WTC11 (cell line): ENCODE measurements at regions not wholly inside any gene's neighbourhood (a gene's known extent, or its start where the extent isn't known, plus 50 kb on each side); places are given as distances from the start of the nearest gene placed in this dataset.

ENCODE experiments used
- ATAC-seq: fragments of 200-7000 bp; cut with Tn5 transposase; 2 replicates; pipeline ENCODE4 v1.10.0; 2021; ENCODE audit warnings: mild to moderate bottlenecking, moderate library complexity
- CTCF ChIA-PET: fragments of 300-600 bp; sonication (Branson Sonifier 250); formaldehyde crosslinking; loops from one replicate; lab custom pipeline; 2021; ENCODE audit warnings: antibody characterized with exemption; lab: Charles Lee
- POLR2A ChIA-PET: fragments of 350-600 bp; sonication (Branson Sonifier 250); formaldehyde crosslinking; loops from one replicate; lab custom pipeline; 2021; ENCODE audit warnings: antibody characterized with exemption; lab: Charles Lee
- DNase-seq: peaks from one replicate; pipeline ENCODE4 v3.0.0; 2021; ENCODE audit warnings: low spot score
- H3K27ac Mint-ChIP-seq: 2 replicates; pipeline ENCODE4 v1.8.0; 2021; ENCODE audit warnings: mixed read lengths
- H3K27me3 Mint-ChIP-seq: 2 replicates; pipeline ENCODE4 v1.8.0; 2021; ENCODE audit warnings: low read depth, mild to moderate bottlenecking, moderate library complexity, mixed read lengths
- H3K36me3 Mint-ChIP-seq: 2 replicates; pipeline ENCODE4 v1.8.0; 2021; ENCODE audit warnings: mixed read lengths
- H3K4me1 Mint-ChIP-seq: 2 replicates; pipeline ENCODE4 v1.8.0; 2022; ENCODE audit warnings: mixed read lengths
- H3K4me3 Mint-ChIP-seq: 2 replicates; pipeline ENCODE4 v1.8.0; 2021; ENCODE audit warnings: mild to moderate bottlenecking, moderate library complexity, mixed read lengths
- H3K9me3 Mint-ChIP-seq: 2 replicates; pipeline ENCODE4 v1.8.0; 2021; ENCODE audit warnings: mixed read lengths
- ATF1 ChIP-seq: sonication (generic); formaldehyde crosslinking; IDR thresholded peaks from 2 replicates; pipeline ENCODE4 v1.8.1; 2023; ENCODE audit warnings: mild to moderate bottlenecking, moderate library complexity, missing genetic modification reagents
- CREB1 ChIP-seq: sonication (generic); formaldehyde crosslinking; IDR thresholded peaks from 2 replicates; pipeline ENCODE4 v1.8.0; 2023; ENCODE audit warnings: mild to moderate bottlenecking, missing genetic modification reagents
- CREM ChIP-seq: sonication (generic); formaldehyde crosslinking; IDR thresholded peaks from 2 replicates; pipeline ENCODE4 v1.8.1; 2022; ENCODE audit warnings: mild to moderate bottlenecking, missing genetic modification reagents, moderate library complexity
- EMX1 ChIP-seq: fragments of 250-450 bp; sonication (Bioruptor Pico); IDR thresholded peaks from 2 replicates; pipeline ENCODE4 v1.8.0; 2021; ENCODE audit warnings: mild to moderate bottlenecking
- ERG ChIP-seq: fragments of 250-450 bp; sonication (Bioruptor Pico); IDR thresholded peaks from 2 replicates; pipeline ENCODE4 v1.8.0; 2021; ENCODE audit warnings: mild to moderate bottlenecking
- ETV6 ChIP-seq: sonication (generic); formaldehyde crosslinking; IDR thresholded peaks from 2 replicates; pipeline ENCODE4 v1.8.1; 2022; ENCODE audit warnings: mild to moderate bottlenecking, missing genetic modification reagents
- FOXP4 ChIP-seq: sonication (generic); formaldehyde crosslinking; IDR thresholded peaks from 2 replicates; pipeline ENCODE4 v1.8.0; 2022; ENCODE audit warnings: mild to moderate bottlenecking, missing genetic modification reagents
- GABPB1 ChIP-seq: sonication (generic); formaldehyde crosslinking; IDR thresholded peaks from 2 replicates; pipeline ENCODE4 v1.8.1; 2023; ENCODE audit warnings: mild to moderate bottlenecking, missing genetic modification reagents
- GTF2I ChIP-seq: fragments of 250-450 bp; sonication (Bioruptor Pico); conservative IDR thresholded peaks from 2 replicates; pipeline ENCODE4 v1.4.0; 2021; ENCODE audit warnings: mild to moderate bottlenecking
- HMGA2 ChIP-seq: fragments of 250-450 bp; sonication (Bioruptor Pico); IDR thresholded peaks from 2 replicates; pipeline ENCODE4 v1.4.0; 2021; ENCODE audit warnings: mild to moderate bottlenecking, moderate library complexity
- MXD4 ChIP-seq: fragments of 250-450 bp; sonication (Bioruptor Pico); IDR thresholded peaks from 2 replicates; pipeline ENCODE4 v1.8.0; 2021; ENCODE audit warnings: mild to moderate bottlenecking, moderate library complexity, borderline replicate concordance
- NFE2L1 ChIP-seq: sonication (generic); formaldehyde crosslinking; IDR thresholded peaks from 2 replicates; pipeline ENCODE4 v1.8.1; 2023; ENCODE audit warnings: missing genetic modification reagents
- NFYB ChIP-seq: sonication (generic); formaldehyde crosslinking; conservative IDR thresholded peaks from 2 replicates; pipeline ENCODE4 v1.8.0; 2022; ENCODE audit warnings: low read depth, missing genetic modification reagents
- SMAD3 ChIP-seq: sonication (generic); formaldehyde crosslinking; IDR thresholded peaks from 2 replicates; pipeline ENCODE4 v1.8.0; 2022; ENCODE audit warnings: missing genetic modification reagents, mild to moderate bottlenecking, borderline replicate concordance
- TEAD4 ChIP-seq: sonication (generic); formaldehyde crosslinking; IDR thresholded peaks from 2 replicates; pipeline ENCODE4 v1.8.0; 2022; ENCODE audit warnings: mild to moderate bottlenecking, missing genetic modification reagents
- ZBTB21 ChIP-seq: sonication (generic); formaldehyde crosslinking; IDR thresholded peaks from 2 replicates; pipeline ENCODE4 v1.8.1; 2023; ENCODE audit warnings: mild to moderate bottlenecking, missing genetic modification reagents, borderline replicate concordance
- ZBTB43 ChIP-seq: sonication (generic); formaldehyde crosslinking; IDR thresholded peaks from 2 replicates; pipeline ENCODE4 v1.8.1; 2023; ENCODE audit warnings: mild to moderate bottlenecking, missing genetic modification reagents
- ZNF232 ChIP-seq: sonication (generic); formaldehyde crosslinking; IDR thresholded peaks from 2 replicates; pipeline ENCODE4 v1.8.0; 2022; ENCODE audit warnings: mild to moderate bottlenecking, missing genetic modification reagents
- ZNF317 ChIP-seq: sonication (generic); formaldehyde crosslinking; IDR thresholded peaks from 2 replicates; pipeline ENCODE4 v1.8.1; 2023; ENCODE audit warnings: low read depth, mild to moderate bottlenecking, moderate library complexity, missing genetic modification reagents, borderline replicate concordance
- ZNF396 ChIP-seq: fragments of 250-450 bp; sonication (Bioruptor Pico); IDR thresholded peaks from 2 replicates; pipeline ENCODE4 v1.8.0; 2021; ENCODE audit warnings: mild to moderate bottlenecking, moderate library complexity, borderline replicate concordance
- ZNF532 ChIP-seq: fragments of 250-450 bp; sonication (Bioruptor Pico); IDR thresholded peaks from 2 replicates; pipeline ENCODE4 v1.9.0; 2021; ENCODE audit warnings: mild to moderate bottlenecking, borderline replicate concordance
- ZNF671 ChIP-seq: fragments of 250-450 bp; sonication (Bioruptor Pico); IDR thresholded peaks from 2 replicates; pipeline ENCODE4 v1.8.0; 2021; ENCODE audit warnings: mild to moderate bottlenecking
- TF ChIP-seq, protein P1 (sequence below): sonication (generic); formaldehyde crosslinking; conservative IDR thresholded peaks from 2 replicates; pipeline ENCODE4 v1.8.1; 2023; ENCODE audit warnings: mild to moderate bottlenecking, low read depth, missing genetic modification reagents, moderate library complexity

- TF ChIP-seq ETV6 (CRISPR knock-in tag) (no peak), GABPB1 (CRISPR knock-in tag) (no peak)
These were observed 498.4 kb downstream of the TLE4 start (continued) for GRCh38 chr9:80070071-80070742.

DNA sequence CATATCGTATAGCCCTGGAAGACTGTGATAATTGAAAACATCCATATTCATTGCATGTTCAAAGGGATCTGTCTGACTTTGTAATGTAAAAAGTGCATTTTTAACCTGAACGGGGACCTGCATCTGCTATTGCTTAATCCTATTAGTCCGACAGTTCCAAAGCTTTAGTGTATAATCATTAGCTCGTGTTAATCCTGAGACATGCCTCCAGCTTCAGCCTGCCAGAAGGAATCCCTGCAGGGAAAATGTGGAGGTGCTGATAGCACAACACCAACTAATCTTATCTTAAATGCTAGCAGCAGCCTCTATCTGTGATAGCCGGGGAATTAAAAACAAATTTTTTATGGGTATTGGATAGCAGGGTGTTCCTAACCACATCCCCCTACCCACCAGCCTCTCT is 495.2 kb downstream of the TLE4 start:
- CTCF ChIA-PET = no interaction called here
- TF ChIP-seq NFYB (CRISPR knock-in tag) (no peak), CREM (CRISPR knock-in tag) (no peak)
- TF ChIP-seq, all 79 proteins: peak for 0
- POLR2A ChIA-PET = no interaction called here
- no peaks in the 10 kb centered on the region for H3K27me3 Mint-ChIP-seq
- H3K36me3 Mint-ChIP-seq = no peaks in the 10 kb centered on the region
- ATAC-seq = no peak
- H3K9me3 Mint-ChIP-seq = no peaks in the 10 kb centered on the region
- no peak for DNase-seq
- no peak overlapping the region for H3K27ac Mint-ChIP-seq
- no peak overlapping the region for H3K4me3 Mint-ChIP-seq
- peaks cover 21% of the 10 kb centered on the region for H3K4me1 Mint-ChIP-seq

GRCh38 chr9:80062567-80062966 is 490.8 kb downstream of the TLE4 start:
- TF ChIP-seq ZNF396 (CRISPR knock-in tag) (no peak), ZNF671 (CRISPR knock-in tag) (no peak), GTF2I (CRISPR knock-in tag) (no peak), ZNF317 (no peak), ZNF532 (CRISPR knock-in tag) (no peak), NFE2L1 (CRISPR knock-in tag) (no peak), CREB1 (CRISPR knock-in tag) (no peak), ZBTB21 (CRISPR knock-in tag) (no peak), ZNF232 (CRISPR knock-in tag) (no peak), MXD4 (CRISPR knock-in tag) (no peak), TEAD4 (CRISPR knock-in tag) (no peak), ATF1 (CRISPR knock-in tag) (no peak), HMGA2 (CRISPR knock-in tag) (no peak), FOXP4 (no peak), SMAD3 (CRISPR knock-in tag) (no peak), ERG (CRISPR knock-in tag) (no peak), EMX1 (no peak), ZBTB43 (CRISPR knock-in tag) (no peak)
- TF ChIP-seq, protein P1, sequence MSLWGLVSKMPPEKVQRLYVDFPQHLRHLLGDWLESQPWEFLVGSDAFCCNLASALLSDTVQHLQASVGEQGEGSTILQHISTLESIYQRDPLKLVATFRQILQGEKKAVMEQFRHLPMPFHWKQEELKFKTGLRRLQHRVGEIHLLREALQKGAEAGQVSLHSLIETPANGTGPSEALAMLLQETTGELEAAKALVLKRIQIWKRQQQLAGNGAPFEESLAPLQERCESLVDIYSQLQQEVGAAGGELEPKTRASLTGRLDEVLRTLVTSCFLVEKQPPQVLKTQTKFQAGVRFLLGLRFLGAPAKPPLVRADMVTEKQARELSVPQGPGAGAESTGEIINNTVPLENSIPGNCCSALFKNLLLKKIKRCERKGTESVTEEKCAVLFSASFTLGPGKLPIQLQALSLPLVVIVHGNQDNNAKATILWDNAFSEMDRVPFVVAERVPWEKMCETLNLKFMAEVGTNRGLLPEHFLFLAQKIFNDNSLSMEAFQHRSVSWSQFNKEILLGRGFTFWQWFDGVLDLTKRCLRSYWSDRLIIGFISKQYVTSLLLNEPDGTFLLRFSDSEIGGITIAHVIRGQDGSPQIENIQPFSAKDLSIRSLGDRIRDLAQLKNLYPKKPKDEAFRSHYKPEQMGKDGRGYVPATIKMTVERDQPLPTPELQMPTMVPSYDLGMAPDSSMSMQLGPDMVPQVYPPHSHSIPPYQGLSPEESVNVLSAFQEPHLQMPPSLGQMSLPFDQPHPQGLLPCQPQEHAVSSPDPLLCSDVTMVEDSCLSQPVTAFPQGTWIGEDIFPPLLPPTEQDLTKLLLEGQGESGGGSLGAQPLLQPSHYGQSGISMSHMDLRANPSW (CRISPR knock-in tag) = no peak
- ChIA-PET CTCF (no interaction called here), POLR2A (no interaction called here)
- H3K4me3 Mint-ChIP-seq = no peak overlapping the region
- H3K9me3 Mint-ChIP-seq = peaks cover 25% of the 10 kb centered on the region
- DNase-seq (no peak), ATAC-seq (no peak)
- peaks cover 26% of the 10 kb centered on the region for H3K4me1 Mint-ChIP-seq
- no peaks in the 10 kb centered on the region for H3K27me3 Mint-ChIP-seq
- H3K27ac Mint-ChIP-seq = no peak overlapping the region
- peaks cover 14% of the 10 kb centered on the region for H3K36me3 Mint-ChIP-seq
